ENCODE measurements at regions not wholly inside any gene's neighbourhood (a gene's known extent, or its start where the extent isn't known, plus 50 kb on each side); places are given as distances from the start of the nearest gene placed in this dataset.
"Not testable (repeated sequence)": the region's sequence is repeated elsewhere in the genome, so short reads cannot be mapped to it uniquely, and the experiment has no call there.

- H3K36me3 ChIP-seq (ENCODE audit: control insufficient read depth, insufficient read depth, low read length) = no peaks in the 10 kb centered on the region
- no peak for DNase-seq (ENCODE audit: low read depth)
- no peaks in the 10 kb centered on the region for H3K27me3 ChIP-seq (ENCODE audit: control insufficient read depth, insufficient read depth, low read length)
- no peak overlapping the region for H3K4me3 ChIP-seq (ENCODE audit: low read depth, low read length)
- no peak for TF ChIP-seq CTCF (IDR thresholded peaks at IDR 0.05; ENCODE audit: insufficient read depth, low read length, poor library complexity, severe bottlenecking)
These were observed 298.4 kb downstream of the INHBA start for GRCh38 chr7:41404375-41405074.

GRCh38 chr7:41403291-41403690 is 299.6 kb downstream of the INHBA start:
- no peak overlapping the region for H3K4me3 ChIP-seq (ENCODE audit: low read depth, low read length)
- no peak for TF ChIP-seq CTCF (IDR thresholded peaks at IDR 0.05; ENCODE audit: insufficient read depth, low read length, poor library complexity, severe bottlenecking)
- no peaks in the 10 kb centered on the region for H3K27me3 ChIP-seq (ENCODE audit: control insufficient read depth, insufficient read depth, low read length)
- H3K36me3 ChIP-seq (ENCODE audit: control insufficient read depth, insufficient read depth, low read length) = no peaks in the 10 kb centered on the region
- DNase-seq (ENCODE audit: low read depth) = no peak

- H3K36me3 ChIP-seq (ENCODE audit: control insufficient read depth, insufficient read depth, low read length) = no peaks in the 10 kb centered on the region
- TF ChIP-seq CTCF (IDR thresholded peaks at IDR 0.05; ENCODE audit: insufficient read depth, low read length, poor library complexity, severe bottlenecking) = no peak
- no peaks in the 10 kb centered on the region for H3K27me3 ChIP-seq (ENCODE audit: control insufficient read depth, insufficient read depth, low read length)
- no peak overlapping the region for H3K4me3 ChIP-seq (ENCODE audit: low read depth, low read length)
- no peak for DNase-seq (ENCODE audit: low read depth)
These were observed 301.1 kb downstream of the INHBA start for GRCh38 chr7:41401833-41402232.

GRCh38 chr7:41399171-41399570 is 303.7 kb downstream of the INHBA start:
- Histone ChIP-seq H3K4me3 (ENCODE audit: low read depth, low read length) (no peak overlapping the region), H3K36me3 (ENCODE audit: control insufficient read depth, insufficient read depth, low read length) (no peaks in the 10 kb centered on the region)
- no peak for DNase-seq (ENCODE audit: low read depth)

GRCh38 chr7:41391818-41392217 is 311.1 kb downstream of the INHBA start:
- Histone ChIP-seq H3K4me3 (ENCODE audit: low read depth, low read length) (no peak overlapping the region), H3K27me3 (ENCODE audit: control insufficient read depth, insufficient read depth, low read length) (no peaks in the 10 kb centered on the region), H3K36me3 (ENCODE audit: control insufficient read depth, insufficient read depth, low read length) (no peaks in the 10 kb centered on the region)
- no peak for DNase-seq (ENCODE audit: low read depth)
- TF ChIP-seq CTCF (IDR thresholded peaks at IDR 0.05; ENCODE audit: insufficient read depth, low read length, poor library complexity, severe bottlenecking) = no peak

More at GRCh38 chr7:41399171-41399570, 303.7 kb downstream of the INHBA start:
- TF ChIP-seq CTCF (IDR thresholded peaks at IDR 0.05; ENCODE audit: insufficient read depth, low read length, poor library complexity, severe bottlenecking) = no peak
- H3K27me3 ChIP-seq (ENCODE audit: control insufficient read depth, insufficient read depth, low read length) = no peaks in the 10 kb centered on the region

- not testable (repeated sequence) for H3K36me3 ChIP-seq (ENCODE audit: control insufficient read depth, insufficient read depth, low read length); H3K4me3 ChIP-seq (ENCODE audit: low read depth, low read length); DNase-seq (ENCODE audit: low read depth); H3K27me3 ChIP-seq (ENCODE audit: control insufficient read depth, insufficient read depth, low read length)
These were observed 314.0 kb downstream of the INHBA start for GRCh38 chr7:41388933-41389332.

Measured in kidney epithelial cell (primary cell).